CD1c-positive myeloid dendritic cell (primary cell): ENCODE measurements at regions not wholly inside any gene's neighbourhood (a gene's known extent, or its start where the extent isn't known, plus 50 kb on each side); places are given as distances from the start of the nearest gene placed in this dataset.
"Not testable (repeated sequence)": the region's sequence is repeated elsewhere in the genome, so short reads cannot be mapped to it uniquely, and the experiment has no call there.

Source experiments
- DNase-seq: peaks from one replicate; pipeline ENCODE4 v3.0.0-alpha.2; 2016; ENCODE audit errors: extremely low spot score

DNA sequence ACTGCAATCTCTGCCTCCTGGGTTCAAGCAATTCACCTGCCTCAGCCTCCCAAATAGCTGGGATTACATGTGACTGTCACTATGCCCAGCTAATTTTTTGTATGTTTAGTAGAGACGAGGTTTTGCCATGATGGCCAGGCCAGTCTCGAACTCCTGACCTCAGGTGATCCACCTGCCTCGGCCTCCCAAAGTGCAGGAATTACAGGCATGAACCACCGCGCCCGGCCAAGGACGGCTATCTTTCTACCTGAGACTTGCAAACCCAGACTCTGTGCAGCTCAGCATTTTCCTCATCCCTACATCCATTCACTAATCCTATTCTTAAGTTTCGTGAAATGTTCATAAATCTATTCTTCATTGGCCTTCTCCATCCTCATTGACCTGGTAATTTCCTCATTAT, 330.0 kb downstream of the ANTXR2 start:
- DNase-seq: no peak

DNA sequence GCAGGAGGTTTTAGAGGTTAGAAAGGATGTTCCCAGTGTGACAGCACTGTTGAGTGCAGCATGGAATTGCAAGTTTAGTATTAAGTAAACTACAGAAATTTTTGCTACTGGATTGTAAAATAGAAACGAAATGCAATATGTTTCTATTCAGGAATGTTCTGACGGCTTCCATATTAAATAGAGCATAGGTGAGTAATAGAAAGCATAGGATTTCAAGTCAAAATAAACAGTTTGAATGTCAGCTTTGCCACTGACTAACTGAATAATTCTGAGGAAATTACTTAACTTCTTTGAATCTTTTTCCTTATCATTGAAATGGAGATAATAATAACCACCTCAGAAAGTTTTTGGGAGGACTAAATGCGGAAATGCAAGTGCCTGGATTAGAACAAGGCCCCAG, 331.9 kb upstream of the GK2 start:
- no peak for DNase-seq

DNA sequence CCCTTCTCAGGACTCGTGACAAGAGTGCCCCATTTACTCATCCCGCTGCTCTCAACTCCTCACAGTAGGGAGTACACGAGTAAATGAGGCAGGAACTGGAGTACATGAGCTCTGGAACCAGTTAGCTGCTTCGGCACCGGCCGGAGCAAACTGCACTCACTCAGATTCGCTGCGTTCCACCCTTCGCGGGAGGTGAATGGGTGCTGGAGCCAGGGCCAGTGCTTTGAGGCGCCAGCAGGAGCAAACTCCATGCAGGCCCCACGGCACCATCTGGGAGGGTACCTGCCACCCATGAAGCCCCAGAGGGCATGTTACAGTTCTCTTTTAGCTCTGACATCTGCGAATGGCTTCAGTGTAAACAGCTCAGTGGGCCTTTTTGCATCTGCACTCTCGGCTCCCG, 315.5 kb upstream of the GK2 start:
- no peak for DNase-seq

DNA sequence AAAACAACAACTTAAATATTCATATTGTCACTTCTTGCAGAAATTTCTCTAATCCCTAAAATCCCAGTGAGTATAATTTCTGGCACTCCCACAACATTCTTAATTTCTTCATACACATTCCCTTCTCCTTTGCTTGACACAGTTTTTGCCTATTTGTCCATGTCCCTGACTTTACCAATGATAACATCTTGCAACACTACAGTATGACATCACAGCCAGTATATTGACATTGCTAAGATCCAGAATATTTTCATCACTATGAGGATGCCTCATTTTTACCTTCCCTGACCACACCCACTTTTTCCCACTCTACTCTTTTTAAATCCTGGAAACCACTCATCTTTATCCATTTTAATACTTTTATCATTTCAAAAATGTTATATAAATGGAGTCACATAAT, 292.3 kb upstream of the GK2 start:
- no peak for DNase-seq

DNA sequence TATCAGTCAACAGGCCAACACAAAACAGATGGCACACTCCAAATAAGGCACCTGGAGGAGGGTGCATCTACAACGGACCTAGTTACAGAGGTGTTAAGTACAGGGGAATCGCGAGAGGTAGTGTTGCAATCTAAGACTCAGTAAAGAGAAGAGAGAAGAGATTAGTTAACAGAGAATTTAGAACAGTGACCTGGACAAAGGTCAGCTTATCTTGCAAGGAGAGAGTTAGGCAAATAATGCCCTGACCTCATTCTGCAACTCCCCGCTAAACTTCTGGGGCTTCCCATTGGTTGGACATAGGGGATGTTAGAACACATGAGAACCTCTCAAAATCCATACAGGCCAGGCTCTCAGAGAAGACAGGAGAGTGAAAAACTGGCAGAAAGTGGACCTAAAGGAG, 289.4 kb upstream of the GK2 start:
- DNase-seq: no peak

DNA sequence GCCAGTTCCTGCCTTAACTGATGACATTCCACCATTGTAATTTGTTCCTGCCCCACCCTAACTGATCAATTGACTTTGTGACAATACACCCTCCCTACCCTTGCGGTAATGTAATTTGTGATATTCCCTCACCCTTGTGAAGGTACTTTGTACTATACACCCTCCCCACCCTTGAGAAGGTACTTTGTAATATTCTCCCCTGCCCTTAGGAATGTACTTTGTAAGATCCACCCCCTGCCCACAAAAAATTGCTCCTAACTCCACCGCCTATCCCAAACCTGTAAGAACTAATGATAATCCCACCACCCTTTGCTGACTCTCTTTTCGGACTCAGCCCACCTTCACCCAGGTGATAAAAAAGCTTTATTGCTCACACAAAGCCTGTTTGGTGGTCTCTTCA, 288.5 kb upstream of the GK2 start:
- not testable (repeated sequence) for DNase-seq

DNA sequence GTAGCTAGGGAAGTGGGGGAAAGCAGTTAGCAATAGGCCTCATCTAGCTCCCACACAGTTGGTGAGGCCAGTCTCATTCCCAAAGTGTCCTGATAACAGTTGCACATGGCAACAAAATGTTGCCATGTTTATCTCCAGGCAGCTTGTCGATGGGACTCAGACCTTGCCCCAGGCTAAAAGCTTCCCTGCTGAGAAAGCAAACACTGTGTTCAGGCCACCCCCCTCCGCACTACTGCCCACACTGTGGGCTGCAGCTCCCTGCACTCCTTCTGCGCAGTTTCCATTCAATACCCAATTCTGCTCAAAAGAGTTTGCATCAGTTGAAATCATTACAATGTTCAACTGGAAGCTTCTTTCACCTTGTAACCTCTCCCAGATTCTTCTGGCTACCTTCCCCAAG, 287.8 kb upstream of the GK2 start:
- no peak for DNase-seq

DNA sequence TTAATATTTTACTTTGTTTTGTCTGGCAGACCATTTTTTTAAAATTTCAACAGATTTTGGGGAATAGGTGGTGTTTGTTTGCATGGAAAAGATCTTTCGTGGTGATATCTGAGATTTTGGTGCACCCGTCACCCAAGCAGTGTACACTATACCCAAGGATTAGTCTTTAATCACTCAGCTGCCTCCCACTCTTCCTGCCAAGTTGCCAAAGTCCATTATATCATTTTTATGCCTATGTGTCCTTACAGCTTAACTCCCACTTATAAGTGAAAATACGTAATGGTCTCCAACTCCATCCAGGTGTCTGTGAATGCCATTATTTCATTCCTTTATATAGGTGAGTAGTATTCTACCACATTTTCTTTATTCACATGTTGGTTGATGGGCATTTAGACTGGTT, 281.7 kb upstream of the GK2 start:
- DNase-seq: no peak

DNA sequence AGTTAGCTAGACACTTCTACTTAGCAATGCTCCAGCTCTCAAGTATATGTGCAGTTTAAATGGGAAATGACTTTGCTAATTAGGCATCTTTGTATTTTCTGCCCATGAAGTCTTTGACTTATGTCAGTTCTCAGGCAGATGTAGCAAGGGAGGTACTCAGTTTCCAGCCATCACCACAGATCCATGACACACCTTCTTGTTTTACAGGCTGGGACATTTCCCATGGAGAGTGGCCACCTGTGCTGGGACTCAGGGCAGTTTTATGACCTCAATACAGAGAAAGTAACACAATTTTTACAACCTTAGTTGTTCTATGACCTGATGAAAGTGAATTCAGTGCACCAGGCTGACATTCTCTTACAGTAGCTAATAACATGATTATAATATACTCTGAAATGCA, 280.7 kb upstream of the GK2 start:
- no peak for DNase-seq

DNA sequence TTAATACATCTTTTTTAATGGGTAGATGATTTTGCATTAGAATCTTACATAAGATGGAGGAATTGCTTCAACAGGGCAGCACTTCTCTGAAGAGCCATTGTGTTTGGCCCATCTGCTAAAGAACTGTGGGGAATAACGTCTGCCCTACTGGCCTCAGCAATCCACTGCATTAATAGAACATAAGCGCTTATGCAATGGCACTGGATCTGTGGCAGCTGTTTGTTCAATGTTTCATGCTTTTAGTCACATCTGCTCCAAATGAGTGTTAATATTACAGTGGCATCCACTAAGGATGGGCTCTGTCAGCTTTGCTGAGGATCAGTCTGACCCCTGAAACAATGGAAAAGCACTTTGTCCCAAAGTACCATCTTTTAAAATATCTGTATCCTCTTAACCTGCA, 279.0 kb upstream of the GK2 start:
- no peak for DNase-seq

DNA sequence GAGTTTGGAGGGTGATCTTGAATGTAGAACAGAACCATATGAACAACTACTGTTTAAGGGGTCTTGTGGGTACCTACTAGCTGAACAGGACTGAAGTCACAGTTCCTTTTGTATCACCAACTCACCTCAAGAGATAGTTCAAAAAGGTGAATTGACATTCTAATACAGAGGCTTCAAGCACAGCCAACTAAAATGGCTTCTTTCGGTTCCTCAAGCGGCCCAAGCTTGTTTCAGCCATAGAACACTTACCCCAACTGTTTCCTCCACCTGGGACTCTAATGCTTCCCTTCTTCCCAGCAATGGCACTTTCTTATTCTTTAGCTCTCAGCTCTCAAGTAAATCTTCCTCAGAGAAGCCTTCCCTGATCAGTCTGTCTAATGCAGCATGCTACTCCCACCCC, 277.5 kb upstream of the GK2 start:
- no peak for DNase-seq

DNA sequence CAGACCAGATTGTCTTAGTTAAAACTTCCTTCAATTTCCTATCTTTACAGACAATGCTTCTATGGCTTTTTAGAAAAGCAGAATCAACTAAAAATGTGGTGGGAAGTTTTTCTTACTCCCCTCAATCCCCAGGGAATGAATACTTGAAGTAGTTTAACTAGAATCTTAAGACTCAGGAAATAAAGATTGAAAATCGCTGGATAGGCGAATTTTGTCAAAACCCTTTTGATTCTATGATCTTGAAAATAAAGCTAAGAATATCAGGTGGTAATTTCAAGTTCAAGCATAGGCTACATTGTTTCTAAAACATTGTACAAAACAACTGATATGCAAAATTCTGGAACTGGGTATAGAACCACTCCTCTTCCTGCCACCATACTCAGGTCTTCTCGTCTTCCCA, 276.5 kb upstream of the GK2 start:
- DNase-seq: no peak

DNA sequence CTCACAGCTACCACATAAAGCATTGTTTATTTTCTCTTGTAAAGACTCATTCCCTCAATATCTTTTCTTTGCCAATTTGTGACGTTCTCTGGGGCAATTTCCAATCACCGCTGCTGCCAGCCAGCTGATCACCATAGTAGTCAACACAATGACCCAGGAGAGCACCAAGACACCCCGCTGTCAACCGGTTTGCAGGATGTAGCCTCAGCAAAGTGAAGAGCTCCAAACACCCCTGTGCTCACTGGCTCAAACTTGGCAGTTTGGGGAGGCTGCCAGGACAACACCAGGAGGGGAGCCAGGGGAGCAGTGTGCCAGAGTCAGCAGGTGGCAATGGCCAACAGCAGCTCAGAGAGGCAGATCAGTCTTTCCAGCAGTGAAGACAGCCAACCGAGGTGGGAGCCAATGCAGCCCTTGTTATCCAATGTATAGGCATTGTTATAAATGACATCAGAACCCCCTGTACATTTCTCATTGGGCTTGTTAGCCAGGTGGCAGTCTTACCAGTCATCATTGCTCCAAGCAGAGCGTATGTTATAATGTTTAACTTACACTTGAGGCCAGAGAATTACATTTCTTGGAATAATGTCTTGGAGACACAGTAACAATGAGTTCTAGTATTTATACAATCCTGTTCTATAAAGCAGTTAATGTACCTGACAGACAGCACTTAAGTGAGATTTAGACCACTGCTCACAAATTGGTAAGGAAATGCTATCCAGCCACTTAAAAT, 274.9 kb upstream of the GK2 start:
- DNase-seq: no peak

DNA sequence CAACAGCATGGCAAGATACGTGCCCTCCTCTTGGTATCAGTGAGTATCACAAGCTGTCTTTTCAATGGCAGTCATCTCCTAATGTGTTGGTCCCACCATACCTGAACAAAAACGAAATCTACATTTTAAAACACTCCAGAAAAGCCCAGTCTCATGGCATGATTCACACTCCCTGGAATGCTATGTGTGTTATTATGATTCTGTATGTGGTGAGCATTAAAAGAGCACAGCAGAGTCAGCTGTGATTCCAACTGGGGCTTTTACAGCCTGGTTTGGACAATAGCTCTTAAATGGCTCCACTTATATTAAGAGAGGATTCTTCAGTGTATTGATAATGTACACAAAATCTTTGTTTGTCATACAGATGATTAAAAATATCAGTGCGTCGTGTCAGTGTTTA, 274.1 kb upstream of the GK2 start:
- no peak for DNase-seq

DNA sequence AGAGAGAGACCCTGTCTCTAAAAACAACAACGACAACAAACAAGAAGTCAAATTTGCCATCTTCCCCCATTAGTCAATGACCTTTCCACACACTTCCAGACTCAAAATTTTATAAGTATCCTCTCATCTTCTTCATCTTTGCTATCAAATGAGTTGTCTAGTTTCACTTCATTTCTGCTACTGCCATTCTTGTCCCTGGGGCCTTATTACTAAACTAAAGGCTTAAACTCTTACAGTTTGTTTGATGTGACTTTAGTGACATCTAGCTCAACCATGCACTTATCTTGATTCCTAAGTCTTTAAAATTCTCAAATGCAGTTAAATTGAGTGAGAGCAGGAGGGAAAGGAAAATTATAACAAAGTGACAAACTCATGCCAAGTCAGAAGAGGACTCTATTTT, 271.8 kb upstream of the GK2 start:
- DNase-seq: no peak

DNA sequence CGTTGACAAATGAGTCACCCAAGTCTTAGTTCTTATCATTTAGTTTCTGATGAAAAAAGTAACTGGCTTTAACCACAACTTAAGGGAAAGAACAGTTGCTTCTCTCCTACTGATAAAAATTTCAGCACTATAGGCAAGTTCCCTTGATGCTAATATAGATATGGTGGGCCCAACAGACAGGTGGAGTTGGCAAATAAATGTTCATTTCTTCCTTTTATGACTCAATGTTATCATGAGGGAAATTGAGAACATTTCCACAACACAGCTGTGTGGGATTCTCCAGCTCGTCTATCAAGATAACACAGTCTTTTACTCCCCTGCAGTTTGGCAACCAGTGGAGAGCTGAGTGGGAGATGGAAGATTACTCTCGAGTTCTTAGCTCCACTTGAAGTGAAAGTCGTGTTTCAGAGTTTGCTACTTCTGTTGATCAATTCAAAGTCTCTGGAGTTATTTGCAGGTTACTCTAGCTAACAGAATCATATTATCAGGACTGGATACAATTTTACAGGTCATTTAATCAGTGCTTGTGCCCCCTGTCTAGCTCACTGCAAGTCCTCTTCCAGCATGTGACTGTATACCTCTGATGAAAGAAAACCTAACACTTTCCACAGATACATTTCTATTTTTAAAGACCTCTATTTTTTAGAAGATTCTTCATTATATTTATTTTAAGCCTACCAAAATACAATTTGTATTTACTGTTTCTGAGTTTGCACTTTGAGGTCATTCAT, 270.6 kb upstream of the GK2 start:
- DNase-seq: no peak

DNA sequence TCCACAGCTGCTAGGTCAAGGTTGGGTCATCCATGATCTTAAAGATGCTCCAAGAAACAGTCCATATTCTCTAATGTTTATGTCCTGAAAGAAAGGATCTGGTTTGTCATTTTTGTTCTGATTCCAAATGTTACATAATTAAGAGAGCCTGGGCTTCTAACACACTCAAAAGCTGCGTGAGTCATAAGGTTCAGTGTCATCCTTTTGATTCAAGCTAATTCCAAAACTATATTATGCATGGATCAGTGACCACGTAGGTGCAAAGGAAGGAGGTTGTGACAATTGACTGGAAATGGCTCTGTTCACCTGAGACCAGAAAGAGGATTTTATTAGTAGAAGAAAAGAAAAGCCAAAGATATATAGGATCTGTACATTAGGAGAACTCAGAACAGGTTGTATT, 268.7 kb upstream of the GK2 start:
- no peak for DNase-seq

DNA sequence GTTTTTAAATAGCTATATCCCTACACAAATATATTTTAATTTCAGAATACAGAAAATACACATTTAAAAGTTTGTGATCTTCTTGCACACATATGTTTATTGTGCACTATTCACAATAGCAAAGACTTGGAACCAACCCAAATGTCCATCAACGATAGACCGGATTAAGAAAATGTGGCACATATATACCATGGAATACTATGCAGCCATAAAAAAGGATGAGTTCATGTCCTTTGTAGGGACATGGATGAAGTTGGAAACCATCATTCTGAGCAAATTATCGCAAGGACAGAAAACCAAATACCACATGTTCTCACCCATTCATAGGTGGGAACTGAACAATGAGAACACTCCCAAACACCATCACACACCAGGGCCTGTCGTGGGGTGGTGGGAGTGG, 266.9 kb upstream of the GK2 start:
- not testable (repeated sequence) for DNase-seq

DNA sequence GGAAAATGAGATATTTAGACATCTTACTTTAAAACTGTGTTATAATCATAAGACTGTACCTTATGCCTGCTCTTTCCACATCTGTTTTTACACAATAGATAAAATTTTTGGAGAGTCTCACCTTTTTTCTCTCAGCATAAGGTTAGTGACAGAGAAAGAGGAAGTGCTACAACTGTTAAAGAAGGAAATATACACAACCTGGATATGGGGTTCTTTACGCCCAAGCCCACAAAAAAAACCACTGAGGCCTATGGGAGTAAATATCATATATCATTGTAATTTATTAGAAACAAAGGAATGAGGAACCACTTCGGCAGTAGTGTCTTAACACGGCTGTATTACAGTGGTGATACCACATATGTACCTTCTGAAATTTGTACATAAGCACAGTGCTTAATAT, 265.9 kb upstream of the GK2 start:
- no peak for DNase-seq

DNA sequence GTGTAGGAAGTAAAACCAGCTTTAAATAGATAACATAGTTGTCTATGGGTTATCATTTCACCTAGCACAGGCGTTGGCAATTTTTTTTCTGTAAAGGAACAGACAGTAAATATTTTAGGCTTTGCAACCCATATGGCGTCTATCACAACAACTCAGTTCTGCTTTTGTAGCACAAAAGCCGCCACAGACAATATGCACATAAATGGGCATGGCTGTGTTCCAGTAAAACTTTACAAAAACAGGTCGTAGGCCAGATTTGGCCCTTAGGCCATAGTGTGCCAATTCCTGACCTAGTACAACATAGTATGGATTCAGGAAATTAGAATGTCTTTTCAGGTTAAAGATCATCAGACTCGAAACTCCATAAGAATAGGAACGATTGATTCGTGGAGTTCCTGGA, 265.3 kb upstream of the GK2 start:
- DNase-seq: no peak

DNA sequence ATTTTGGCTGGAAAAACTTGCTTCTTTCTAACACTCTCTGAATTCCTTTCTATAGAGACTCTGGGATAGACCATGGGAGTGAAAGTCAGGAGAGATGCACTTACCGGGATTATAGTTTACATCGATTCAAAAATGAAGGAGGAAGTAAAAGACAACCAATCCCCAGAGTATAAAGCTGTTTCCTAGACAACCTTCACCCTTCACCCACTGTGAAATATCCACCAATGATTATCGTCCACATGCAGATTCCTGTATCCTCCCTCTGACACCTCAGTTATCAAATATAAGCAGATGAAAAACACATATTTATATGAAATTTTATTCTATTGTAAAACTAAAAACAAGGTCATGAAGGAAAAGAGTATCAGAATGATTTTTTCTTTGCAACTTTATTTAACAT, 258.8 kb upstream of the GK2 start:
- DNase-seq: no peak

DNA sequence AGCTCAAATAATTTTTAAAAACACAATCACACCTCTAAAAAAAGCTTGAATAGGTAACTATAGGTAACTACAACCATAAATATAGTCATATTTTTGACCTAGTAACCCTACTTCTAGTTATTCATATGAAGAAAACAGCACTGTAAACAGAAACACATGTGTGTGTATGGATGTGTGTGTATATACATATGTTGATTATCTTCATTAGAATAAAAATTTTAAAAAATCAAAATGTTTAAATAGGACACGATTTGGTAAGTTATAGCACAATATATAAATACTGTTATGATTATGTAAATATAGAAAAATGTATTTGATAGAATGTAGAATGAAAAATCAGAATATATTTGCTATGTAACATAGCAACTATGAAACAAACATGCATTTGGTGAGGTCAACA, 258.1 kb upstream of the GK2 start:
- no peak for DNase-seq

DNA sequence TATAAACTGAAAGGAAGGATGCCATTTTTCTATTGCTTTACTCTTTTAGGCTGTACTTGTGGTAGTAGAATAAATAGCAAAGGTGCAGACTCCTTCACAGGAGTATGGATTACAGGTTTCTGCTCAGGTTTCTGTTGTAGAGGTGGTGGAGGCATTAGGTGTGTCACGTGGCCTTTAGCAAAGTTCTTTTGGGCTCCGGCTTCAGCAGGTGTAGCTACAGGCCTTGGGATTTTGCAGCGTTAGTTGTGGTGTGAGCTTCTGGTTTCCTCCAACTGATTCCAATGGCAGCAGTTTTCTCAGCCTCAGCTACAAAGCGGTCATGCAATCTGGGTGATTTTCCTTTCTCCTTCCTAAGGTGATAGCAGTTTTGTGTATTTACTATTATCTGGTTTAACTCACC, 255.8 kb upstream of the GK2 start:
- no peak for DNase-seq

DNA sequence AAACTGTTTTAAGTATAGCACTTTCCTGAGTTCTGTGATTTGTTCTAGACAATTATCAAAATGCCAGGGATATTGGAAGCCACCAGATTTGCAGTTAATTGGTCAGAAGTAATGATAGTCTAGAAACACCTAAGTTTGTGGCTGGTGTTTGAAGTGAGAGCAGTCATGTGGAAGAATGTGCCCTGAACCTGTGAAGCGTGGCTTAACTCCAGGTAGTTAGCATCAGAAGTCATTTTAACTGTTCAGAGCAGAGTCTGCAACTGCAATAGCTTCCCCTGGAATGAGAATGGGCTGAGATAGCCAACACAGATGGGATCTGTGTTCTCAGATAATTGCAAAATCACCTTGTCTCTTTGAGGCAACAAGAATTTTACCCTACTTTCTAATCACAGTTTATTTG, 255.1 kb upstream of the GK2 start:
- DNase-seq: no peak
